T-helper 2 cell (primary cell): ENCODE measurements at regions not wholly inside any gene's neighbourhood (a gene's known extent, or its start where the extent isn't known, plus 50 kb on each side); places are given as distances from the start of the nearest gene placed in this dataset.
"Not testable (repeated sequence)": the region's sequence is repeated elsewhere in the genome, so short reads cannot be mapped to it uniquely, and the experiment has no call there.

Experiments used
- DNase-seq, 5 experiments: peaks; one replicate each; pipeline versions ENCODE4 v3.0.0 to v3.0.0-alpha.2; 2012 to 2022

DNA sequence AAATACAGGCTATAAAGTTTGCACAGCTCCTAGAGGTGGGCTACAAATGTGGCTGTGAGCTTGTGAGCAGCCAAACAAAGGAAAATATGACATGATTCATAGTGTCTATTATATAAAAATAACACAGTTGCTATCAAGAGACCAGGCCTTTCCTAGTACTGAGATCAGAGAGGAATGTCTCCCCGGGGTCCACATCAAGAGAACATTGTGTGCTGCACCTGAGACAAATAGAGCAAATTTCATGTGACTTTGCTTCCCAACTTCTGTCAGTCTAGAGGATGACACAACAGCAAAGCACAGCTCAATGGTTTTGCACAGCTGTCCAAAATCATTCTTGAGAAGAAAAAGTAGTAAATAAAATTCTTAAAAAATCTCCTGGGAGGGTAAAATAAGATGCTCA lies 297.5 kb upstream of the PRKD1 start:
- DNase-seq: no peak

DNA sequence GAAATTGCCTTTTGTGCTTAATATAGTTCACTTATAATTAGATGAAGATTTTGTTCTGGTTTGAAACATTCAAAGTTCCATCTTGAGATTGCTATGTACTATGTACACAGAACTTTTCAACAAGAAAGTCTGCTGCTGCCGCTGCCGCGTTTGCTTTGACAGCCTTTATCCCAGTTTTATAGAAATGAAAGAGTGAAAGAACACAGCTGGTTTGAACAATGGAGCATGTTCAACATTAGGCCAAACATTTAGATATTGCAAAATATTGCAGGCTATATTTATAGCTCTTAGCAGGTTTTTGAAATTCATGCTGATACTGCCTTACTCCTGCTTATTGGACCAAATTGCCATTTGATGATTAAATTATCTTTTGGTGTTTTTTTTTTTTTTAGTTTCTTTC lies 299.8 kb upstream of the PRKD1 start:
- no peak for DNase-seq

DNA sequence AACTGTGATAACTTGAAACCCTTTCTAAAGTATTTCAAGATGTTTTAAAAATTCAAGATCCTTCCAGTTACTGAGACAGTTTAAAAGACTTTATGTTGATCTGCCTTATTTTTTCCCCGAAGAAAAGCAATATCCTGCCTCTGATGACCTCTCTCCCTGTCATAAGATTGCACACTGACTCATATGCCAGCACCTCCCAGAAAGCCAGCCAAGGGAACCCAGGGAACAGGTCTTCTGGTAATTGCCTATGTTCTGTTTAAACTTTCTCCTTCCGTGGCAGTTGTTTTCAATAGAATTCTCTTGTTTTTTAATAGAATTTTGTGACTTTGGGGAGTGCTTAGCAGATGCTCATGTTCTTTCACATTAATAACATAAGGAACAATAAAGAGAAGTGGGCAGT lies 300.2 kb upstream of the PRKD1 start:
- DNase-seq: no peak

DNA sequence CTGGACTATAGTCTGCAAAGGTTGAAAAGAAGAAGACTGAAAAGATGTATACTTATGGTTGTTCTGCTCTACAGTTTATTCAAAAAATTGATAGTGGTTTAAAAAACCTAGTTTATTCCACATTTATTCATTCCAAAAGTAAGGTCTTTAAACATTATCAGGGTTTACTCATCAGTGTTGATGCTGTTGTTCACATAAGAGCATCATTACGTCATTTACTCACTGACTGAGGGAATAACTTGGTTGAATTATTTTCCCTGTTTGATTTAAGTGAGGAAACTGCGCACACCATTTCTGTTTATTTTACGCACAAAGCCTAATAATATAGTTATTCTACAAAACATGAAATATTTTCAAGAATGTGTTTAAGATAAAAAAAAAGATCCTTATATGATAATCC lies 303.1 kb upstream of the PRKD1 start:
- DNase-seq: no peak

DNA sequence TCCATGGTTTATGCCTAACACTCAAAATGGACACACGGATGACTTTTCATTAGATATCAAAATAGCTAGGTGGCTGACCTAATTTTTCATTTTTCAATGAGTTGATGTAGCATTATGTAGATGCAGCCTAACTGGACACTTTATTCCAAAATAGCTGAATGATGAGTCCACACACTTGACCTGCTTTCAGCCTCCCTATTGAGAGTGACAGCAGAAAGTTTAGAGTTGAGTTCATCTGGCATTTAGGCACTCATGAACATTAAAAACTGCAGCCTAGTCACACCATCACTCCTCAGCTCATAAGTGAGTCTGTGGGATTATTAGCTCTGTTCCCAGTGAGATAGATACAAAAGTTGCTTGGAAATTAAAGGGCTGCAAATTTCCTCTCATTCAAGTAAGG lies 307.3 kb upstream of the PRKD1 start:
- DNase-seq: no peak

DNA sequence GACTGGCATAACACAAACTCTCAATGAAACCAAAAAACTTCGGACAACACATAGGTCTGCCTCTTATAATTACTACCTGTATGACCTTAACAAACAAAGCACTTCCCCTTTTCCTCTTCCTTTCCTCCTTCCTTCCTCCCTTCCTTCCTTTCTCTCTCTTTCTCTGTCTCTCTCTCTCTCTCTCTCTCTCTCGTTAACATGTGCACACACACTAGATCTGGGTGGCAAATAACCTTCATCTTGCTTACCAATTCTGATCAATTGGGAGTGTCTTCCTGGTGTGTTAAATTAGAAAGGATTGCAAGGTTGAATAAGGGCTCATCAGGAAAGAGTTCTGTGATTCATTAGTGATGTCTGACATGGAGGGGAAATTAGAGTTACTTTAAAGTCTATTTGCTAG lies 307.8 kb upstream of the PRKD1 start:
- DNase-seq: no peak

DNA sequence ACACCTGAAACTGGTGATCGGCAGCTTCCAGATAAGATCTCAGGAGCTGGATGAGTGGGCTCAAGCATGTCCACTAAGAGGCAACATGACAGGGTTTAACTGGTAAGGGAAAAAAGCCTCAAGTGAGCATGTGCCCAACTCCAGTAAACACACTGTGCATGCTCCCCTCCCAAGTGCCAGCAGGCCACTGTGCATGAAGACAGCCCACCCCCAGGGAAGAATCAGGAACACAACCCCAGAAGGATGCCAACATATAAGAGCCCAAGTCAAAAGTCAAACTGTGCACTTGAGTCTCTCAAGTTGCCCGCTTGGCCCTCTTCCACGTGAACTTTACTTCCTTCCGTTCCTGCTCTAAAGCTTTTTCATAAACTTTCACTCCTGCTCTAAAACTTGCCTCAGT lies 311.3 kb upstream of the PRKD1 start:
- DNase-seq: no peak

DNA sequence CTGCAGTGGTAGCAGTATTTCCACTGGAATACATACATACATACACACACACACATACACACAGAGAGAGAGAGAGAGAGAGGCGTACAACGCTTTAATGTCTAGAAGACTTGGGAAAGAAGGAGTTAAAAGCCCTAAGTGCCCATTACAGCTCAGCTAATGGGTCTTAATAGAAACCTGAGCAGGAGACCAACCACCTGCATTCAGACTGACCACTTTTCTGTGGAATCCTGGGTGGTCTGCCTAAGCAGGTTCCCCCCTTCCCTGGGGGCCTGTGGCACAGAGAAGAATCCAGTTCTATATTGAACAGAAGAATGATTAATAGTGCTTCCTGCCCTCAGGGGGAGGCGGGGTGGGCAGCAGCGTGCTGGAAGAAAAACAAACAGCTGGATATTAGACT lies 312.4 kb upstream of the PRKD1 start:
- no peak for DNase-seq

DNA sequence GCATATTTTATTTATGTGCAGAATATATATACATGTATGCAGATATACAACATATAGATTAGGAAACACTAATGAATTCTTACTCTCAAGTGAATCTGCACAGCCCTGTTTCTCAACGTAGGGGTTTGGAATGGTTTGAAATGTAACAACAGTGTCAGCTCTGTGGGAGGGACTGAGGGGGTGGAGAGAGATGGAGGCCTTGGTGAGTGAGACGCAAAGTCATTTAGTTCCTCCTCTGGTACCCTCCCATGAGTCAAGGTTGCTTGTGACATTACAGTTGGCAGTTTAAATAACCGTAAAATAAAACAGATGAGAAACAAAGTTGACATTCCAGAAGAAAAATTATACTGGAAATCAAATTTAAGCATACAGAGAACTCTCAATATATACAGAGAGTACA lies 313.0 kb upstream of the PRKD1 start:
- DNase-seq: no peak

DNA sequence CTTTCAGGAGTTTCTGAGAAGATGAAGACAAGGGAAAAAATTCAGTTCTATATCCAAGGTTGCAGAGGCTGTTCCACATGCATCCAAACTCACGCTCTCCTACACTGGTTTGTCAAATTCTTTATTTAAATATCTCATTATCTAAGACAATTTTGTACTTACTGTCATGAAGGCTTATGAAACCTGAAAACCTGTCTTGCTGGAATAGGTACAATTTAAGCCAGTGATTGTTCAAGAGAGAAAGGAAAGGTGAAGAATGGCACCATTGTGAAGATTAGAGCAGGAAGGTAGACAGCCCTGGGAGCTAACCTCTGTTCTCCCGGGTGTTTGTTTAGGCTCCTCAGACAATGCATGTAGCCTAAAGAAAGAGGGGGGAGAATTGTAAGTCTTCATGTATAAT lies 315.1 kb upstream of the PRKD1 start:
- no peak for DNase-seq

DNA sequence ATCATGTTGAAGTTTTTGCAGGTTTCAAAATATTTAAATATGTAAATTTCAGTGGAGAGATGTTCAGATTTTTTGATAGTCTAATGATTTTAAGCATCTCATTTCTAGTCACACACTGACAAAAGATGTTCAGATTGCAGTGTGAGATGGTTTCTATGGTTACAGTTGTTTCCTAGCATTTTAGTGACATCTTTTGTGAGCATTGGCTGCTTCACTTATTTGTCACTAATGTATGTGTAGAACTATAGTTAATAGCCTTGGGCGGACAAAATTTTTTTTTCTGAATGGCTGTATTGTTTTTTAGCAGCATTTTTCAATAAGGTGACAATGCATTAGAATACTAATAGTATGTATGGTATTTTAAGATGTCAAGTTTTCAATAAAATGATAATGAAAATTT lies 315.6 kb upstream of the PRKD1 start:
- no peak for DNase-seq

DNA sequence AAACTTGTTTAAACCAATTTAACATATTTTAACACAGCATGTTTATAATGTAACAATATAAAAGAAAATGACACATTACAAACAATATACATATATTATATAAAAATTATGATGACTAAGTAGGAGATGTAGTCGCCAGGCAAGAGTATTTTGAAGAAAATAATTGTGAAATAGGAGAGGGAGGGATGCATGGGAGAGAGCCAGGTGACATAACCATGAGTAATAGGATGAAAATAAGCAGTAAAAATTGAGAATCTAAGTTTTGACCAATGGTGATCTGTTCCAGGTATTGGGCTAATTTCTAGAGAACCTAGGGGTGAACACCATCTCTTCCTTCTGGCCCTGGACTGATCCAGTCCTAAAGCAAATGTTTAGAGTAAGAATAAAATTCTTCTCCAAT lies 315.2 kb upstream of the G2E3 start:
- no peak for DNase-seq

DNA sequence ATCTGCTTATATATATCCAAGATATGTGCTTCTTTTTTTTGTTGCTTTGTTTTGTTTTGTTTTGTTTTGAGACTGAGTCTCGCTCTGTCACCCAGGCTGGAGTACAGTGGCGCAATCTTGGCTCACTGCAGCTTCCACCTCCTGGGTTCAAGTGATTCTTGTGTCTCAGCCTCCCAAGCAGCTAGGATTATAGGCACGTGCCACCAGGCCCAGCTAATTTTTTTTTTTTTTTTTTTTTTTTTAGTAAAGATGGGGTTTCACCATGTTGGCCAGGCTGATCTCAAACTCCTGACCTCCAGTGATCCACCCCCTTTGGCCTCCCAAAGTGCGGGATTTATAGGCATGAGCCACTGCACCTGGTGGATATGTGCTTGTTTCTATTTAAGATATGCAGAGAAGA lies 314.6 kb upstream of the G2E3 start:
- DNase-seq: not testable (repeated sequence)

DNA sequence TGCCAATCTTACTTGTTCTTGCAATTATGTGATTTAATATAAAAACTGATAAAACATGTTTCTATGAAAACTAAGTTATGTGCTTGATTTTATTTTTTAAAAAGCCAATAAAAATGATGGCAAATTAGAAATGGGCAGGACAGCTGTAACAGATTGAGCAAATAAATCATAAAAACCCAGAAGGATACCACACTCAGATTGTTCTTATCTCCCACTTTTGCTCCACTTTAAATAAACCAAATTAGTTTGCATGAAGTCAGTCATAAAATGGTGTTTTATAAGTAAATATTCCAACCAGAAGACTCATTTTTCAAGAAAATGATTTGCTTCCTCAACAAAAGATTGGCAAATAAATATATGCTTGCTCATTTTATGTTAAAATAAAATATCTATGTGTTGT lies 307.9 kb upstream of the G2E3 start:
- DNase-seq: no peak

DNA sequence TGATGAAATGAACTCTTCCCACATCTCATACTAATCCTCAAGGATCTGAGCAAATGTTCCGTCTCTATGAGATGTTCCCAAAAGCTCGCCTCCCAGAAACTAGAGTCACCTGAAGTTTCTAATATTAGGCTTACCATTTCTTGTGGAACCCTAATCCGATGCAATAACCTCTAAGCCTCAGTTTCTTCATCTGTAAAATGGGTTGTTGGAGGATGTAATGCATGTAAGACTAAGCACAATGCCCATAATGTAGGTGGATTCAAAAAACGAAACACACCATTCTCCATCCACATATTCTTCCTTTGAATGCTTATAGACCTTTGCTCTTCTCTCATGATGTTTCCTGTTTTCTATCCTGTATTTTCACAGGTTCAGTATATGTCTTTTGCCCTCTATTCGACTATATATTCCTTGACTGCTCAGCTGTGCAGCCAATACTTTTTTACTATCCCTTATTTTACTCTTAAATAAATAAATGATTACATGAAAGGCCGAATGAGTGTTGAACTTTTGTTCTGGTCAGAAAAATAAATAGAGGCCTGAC lies 307.3 kb upstream of the G2E3 start:
- no peak for DNase-seq

DNA sequence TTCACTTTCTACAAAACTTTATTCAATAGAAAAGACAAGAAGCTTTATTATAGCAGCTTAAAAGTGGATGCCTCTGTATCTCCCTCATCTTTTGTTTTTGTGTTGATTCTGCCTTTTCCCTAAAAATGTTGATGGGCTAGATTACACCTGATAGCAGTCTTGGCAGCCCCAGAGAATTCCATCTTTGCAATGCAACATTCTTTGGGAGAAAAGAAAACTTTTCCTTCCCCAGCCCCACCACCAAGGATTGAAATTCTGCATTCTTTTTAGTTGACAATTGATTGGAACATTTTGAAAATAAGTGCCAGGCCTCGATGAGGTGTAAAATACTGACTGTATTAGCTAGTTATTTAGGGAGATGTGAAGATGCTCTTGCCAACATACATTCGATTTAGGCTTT lies 306.8 kb upstream of the G2E3 start:
- DNase-seq: no peak

DNA sequence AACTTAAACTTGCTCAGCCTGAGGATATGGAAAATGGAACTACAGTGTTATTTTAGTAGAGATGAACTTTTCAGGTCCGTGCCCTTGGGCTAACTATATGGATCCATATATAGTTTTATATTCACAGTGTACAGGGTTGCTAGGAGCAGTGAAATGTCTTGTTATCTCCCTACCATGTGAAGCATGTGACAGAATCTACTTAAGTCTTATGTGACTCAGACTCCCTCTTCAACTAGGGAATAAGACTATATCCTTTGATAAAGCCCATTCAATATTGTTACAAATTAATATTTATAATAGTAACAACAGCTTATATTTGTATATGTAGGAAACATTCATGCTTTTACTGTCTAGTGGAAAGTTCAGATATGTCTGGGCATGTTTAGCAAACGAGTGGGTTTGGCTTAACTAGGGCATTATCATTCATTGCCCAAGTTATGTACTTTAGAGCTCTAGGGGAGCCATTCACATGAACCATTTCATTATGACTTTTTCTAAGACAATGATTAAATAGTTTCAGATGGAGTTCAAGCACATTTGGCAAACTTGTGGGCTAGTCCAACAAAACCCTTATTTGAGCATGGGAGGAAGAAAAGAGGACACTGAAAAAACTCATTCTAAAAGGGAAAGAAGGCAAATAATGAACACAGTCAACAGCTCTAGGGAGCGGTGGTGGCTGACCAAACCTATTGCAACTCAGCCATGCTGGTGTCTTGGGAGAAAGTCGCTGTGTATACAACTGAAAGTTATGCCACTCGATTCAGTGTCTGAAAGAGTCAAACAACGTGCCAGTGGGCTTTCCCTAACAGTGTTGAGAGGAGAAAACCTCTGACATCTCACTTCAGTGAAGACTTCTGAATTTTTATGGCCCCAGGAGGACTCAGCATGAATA lies 305.9 kb upstream of the G2E3 start:
- DNase-seq: no peak

DNA sequence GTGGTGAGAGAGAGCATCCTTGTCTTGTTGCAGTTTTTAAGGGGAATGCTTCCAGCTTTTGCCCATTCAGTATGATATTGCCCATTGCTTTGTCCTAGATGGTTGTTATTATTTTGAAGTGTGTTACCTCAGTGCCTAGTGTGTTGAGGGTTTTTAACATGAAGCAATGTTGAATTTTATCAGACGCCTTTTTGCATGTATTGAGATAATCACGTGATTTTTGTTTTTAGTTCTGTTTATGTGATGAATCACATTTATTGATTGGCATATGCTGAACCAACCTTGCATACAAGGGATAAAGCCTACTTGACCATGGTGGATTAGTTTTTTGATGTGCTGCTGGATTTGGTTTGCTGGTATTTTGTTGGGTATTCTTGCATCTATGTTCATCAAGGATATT lies 302.3 kb upstream of the G2E3 start:
- no peak for DNase-seq

DNA sequence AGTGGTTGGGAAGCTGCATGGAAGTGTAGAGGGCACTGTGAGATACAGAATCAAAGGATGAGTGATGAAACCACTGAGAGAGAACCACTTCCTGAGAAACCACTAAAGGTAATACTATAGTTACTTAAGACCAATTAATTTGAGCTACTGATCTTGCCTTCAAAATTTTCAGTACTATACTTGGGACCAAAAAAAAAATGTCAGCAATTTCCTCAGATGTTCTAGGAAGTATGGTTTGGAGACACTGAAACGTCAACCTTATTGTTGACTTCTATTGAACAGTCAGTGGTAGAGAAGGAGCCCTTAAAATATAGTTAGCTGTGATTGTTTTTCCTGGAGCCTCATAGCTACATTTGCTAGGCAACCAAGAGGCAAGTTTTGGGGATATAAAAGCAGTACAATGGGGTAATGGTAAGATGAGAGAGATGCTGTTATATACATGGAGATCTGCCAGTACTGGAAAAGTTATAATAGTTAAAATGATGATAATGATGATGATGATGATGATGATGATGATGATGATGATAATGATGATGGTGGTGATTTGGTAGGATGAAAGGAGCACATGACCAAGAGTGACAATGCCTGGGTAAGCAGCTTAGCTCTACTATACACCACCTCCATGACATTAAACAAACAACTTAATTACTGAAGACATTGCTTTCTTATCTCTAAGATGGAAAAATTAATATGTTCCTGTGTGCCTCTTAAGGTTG lies 300.9 kb upstream of the G2E3 start:
- no peak for DNase-seq

DNA sequence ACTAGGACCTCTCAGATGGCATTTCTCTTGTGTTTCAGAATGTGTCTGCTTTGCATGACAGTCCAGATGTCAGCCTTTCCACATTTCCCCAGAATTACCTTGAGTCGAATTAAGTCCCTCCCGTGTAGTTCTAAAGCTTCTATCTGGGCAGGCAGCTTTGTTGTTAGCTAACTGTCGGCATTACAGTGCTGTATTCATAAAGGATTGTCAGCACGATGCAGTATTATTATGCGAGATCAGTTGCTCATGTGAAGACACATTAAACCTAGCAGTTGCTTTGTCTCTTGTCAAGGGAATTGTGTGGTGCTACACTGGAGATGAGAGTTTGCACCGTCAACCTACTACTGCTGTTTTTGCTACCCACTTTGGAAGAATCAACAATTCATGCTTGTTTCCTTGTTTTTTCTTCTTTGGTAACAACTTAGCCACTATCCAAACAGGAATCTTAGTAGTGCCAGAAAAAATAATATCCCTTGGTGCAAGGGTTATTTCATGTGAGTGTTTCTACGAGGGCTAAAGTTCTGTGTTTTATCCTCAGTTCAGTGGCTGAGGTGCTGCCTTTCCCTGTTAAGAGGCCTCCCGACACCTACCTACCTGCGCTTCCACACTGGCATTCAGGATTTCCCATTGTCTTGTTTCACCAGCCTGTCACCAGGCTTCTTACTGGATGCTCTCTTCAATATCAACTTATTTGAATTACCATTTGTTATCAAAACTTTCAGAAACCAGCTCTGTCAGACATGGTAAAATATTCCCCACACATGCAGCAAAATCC lies 297.9 kb upstream of the G2E3 start:
- no peak for DNase-seq

DNA sequence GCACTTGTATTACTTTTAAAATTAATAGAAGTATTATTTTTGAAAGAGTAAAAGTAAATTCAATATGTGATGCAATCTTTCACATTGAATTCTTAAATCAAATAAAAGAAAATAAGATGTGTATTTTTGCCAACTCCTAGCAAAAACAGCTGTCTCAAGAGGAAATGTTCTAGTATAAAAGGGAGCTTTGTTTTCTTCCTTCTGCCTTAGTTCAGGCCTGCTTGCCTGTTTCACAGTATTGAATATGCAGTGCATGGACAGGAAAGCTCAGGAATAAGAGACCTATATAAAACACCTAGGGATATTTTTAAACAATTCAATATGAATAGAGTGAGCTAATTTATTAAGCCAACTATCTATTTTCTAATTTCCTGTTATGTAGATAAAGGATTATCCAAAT lies 294.8 kb upstream of the G2E3 start:
- DNase-seq: no peak

DNA sequence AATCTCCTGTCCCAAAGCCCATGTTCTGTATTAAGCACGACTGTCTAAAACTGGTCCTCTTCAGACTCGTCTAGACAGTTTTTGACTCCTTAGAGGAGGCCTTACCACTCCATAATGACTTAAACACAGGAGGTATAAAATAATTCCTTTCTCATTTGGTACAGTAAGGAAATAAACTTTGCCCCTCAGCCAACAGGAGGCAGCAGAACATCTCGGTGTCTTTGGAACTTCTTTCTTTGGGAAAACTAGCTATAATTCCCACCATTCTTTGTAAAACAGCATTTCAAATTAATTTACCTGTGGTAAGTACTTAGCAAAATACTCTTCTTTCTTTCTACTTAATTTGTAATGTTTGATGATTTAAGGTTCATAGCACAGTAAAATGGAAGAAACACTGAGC lies 292.7 kb upstream of the G2E3 start:
- no peak for DNase-seq

DNA sequence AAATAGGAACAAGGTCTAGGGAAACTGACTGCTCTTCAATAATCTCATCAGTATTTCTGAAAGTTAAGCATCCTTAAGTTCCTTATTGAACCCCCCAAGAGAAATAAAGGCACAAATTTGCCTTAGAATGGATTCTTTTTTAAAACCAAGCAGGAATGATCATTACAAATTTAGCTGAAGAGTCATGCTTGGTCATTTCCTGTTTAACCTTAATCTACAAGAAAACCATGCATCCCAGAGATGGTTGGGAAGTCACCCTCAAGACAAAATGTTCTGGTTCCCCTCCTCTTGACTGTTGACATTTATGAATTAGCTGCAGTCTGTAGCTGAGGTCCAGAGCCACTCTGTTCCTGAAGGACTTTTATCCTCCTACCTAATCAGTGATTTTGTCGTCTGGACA lies 291.8 kb upstream of the G2E3 start:
- DNase-seq: no peak
